ENCODE measurements at regions not wholly inside any gene's neighbourhood (a gene's known extent, or its start where the extent isn't known, plus 50 kb on each side); places are given as distances from the start of the nearest gene placed in this dataset.

DNA sequence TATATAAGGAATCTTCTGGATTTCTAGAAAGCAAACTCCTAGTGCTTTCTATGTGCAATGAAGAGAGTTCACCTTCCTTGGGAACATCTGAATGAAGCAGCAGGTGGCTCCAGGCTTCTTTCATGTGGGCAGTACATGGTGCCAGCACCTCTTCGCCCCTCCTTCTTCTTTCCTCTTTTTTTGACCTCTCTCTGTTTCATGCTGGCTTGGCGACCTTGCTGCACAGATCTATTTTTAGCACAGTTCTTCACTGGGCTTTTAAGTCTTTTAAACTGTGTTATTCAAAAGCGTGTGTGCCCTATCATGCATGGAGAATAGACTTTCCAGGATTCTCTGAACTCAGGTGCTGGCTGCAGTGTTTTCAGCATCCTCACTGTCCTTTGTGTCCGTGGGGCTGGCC, 400.3 kb upstream of the PRKCQ start:
- in situ Hi-C loops (cut with MboI; ENCODE audit: low pct_ligation_motif_present in 1 of 4, low pct_unique_long_range_greater_than_20kb in 1 of 4, low sequenced_read_pairs in 3 of 4) = no loop called here
- H3K27ac ChIP-seq = no peak overlapping the region
- H3K9me3 ChIP-seq = no peaks in the 10 kb centered on the region
- no peaks in the 10 kb centered on the region for H3K36me3 ChIP-seq
- H3K4me3 ChIP-seq = no peak overlapping the region
- no peak for DNase-seq
- H3K27me3 ChIP-seq = no peaks in the 10 kb centered on the region
- intact Hi-C loops (cut with DNase I; ENCODE audit: low total_unique reads) = no loop called here
- WGBS, 2 donors (ENCODE audit: low coverage in 1 of 2) = 45 to 73% methylated on average over 3 to 4 of the region's 4 CpGs
- H3K4me1 ChIP-seq = no peaks in the 10 kb centered on the region
- TF ChIP-seq POLR2AphosphoS5 (IDR thresholded peaks at IDR 0.05) (no peak), POLR2A (IDR thresholded peaks at IDR 0.05) (no peak), EP300 (IDR thresholded peaks at IDR 0.05; ENCODE audit: low read depth) (no peak)
- TF ChIP-seq, protein P1, sequence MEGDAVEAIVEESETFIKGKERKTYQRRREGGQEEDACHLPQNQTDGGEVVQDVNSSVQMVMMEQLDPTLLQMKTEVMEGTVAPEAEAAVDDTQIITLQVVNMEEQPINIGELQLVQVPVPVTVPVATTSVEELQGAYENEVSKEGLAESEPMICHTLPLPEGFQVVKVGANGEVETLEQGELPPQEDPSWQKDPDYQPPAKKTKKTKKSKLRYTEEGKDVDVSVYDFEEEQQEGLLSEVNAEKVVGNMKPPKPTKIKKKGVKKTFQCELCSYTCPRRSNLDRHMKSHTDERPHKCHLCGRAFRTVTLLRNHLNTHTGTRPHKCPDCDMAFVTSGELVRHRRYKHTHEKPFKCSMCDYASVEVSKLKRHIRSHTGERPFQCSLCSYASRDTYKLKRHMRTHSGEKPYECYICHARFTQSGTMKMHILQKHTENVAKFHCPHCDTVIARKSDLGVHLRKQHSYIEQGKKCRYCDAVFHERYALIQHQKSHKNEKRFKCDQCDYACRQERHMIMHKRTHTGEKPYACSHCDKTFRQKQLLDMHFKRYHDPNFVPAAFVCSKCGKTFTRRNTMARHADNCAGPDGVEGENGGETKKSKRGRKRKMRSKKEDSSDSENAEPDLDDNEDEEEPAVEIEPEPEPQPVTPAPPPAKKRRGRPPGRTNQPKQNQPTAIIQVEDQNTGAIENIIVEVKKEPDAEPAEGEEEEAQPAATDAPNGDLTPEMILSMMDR (IDR thresholded peaks at IDR 0.05) = no peak

- TF ChIP-seq, protein P1 (IDR thresholded peaks at IDR 0.05) = no peak
- TF ChIP-seq POLR2A (IDR thresholded peaks at IDR 0.05) (no peak), POLR2AphosphoS5 (IDR thresholded peaks at IDR 0.05) (no peak), EP300 (IDR thresholded peaks at IDR 0.05; ENCODE audit: low read depth) (no peak)
- H3K27ac ChIP-seq = no peak overlapping the region
- WGBS, 2 donors (ENCODE audit: low coverage in 1 of 2) = 86 to 95% methylated on average over 7 of the region's 7 CpGs
- DNase-seq = no peak
- no peaks in the 10 kb centered on the region for H3K36me3 ChIP-seq
- H3K27me3 ChIP-seq = no peaks in the 10 kb centered on the region
- no peak overlapping the region for H3K4me3 ChIP-seq
- H3K4me1 ChIP-seq = no peaks in the 10 kb centered on the region
- intact Hi-C loops (cut with DNase I; ENCODE audit: low total_unique reads) = no loop called here
- in situ Hi-C loops (cut with MboI; ENCODE audit: low pct_ligation_motif_present in 1 of 4, low pct_unique_long_range_greater_than_20kb in 1 of 4, low sequenced_read_pairs in 3 of 4) = no loop called here
- H3K9me3 ChIP-seq = no peaks in the 10 kb centered on the region
Observed at GRCh38 chr10:6979371-6979770, 399.3 kb upstream of the PRKCQ start.

GRCh38 chr10:6978187-6978627, 398.1 kb upstream of the PRKCQ start:
- Histone ChIP-seq H3K27me3 (no peaks in the 10 kb centered on the region), H3K27ac (no peak overlapping the region), H3K36me3 (no peaks in the 10 kb centered on the region), H3K4me3 (no peak overlapping the region), H3K4me1 (no peaks in the 10 kb centered on the region), H3K9me3 (no peaks in the 10 kb centered on the region)
- in situ Hi-C loops (cut with MboI; ENCODE audit: low pct_ligation_motif_present in 1 of 4, low pct_unique_long_range_greater_than_20kb in 1 of 4, low sequenced_read_pairs in 3 of 4) (no loop called here), intact Hi-C loops (cut with DNase I; ENCODE audit: low total_unique reads) (no loop called here)
- TF ChIP-seq, protein P1 (IDR thresholded peaks at IDR 0.05) = no peak
- no peak for TF ChIP-seq POLR2AphosphoS5 (IDR thresholded peaks at IDR 0.05)
- no peak for TF ChIP-seq EP300 (IDR thresholded peaks at IDR 0.05; ENCODE audit: low read depth)
- WGBS, 2 donors (ENCODE audit: low coverage in 1 of 2) = 41 to 60% methylated on average over 5 of the region's 5 CpGs
- DNase-seq = no peak

DNA sequence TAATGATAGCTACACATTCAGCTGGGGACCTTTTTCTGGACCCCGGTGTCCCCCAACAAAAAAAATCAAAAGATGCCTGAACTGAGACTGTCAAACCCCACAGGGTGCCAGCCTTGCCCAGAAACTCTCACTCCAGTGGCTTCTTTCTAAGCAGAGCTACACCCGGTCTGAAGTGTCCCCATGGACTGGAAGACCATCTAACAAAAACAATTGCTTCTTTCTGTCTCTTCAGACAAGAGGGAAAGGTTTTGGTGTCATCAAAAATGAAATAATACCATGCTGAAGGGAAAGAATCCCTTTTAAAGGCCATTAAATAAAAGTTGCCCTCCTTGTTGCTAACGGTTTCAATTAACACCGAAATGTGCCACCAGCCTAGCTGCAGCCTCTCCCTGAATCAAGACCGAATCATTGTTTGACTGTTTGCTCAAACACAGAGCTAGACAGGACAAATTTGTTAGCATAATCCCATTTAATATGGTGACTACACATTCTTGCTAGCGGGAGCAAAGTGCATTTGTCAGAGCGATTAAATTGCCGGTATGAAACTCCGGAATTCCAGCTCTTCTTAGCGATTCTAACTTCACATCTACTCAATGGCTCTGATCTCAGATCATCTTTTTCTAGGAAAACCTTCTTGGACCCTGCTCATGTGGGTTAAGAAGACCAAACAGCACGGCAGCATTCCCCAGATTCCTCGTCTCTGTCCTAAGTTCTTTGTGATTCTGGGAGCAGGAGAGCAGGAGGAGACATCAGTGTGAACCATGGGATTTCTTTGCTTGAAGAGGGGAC, 397.5 kb upstream of the PRKCQ start:
- Histone ChIP-seq H3K36me3 (no peaks in the 10 kb centered on the region), H3K27me3 (no peaks in the 10 kb centered on the region), H3K4me3 (no peak overlapping the region), H3K9me3 (no peaks in the 10 kb centered on the region), H3K4me1 (no peaks in the 10 kb centered on the region), H3K27ac (no peak overlapping the region)
- intact Hi-C loops (cut with DNase I; ENCODE audit: low total_unique reads) (no loop called here), in situ Hi-C loops (cut with MboI; ENCODE audit: low pct_ligation_motif_present in 1 of 4, low pct_unique_long_range_greater_than_20kb in 1 of 4, low sequenced_read_pairs in 3 of 4) (no loop called here)
- TF ChIP-seq EP300 (IDR thresholded peaks at IDR 0.05; ENCODE audit: low read depth) (no peak), POLR2A (IDR thresholded peaks at IDR 0.05) (no peak), POLR2AphosphoS5 (IDR thresholded peaks at IDR 0.05) (no peak)
- TF ChIP-seq, protein P1 (IDR thresholded peaks at IDR 0.05) = no peak
- 56 to 61% methylated on average over 9 to 12 of the region's 12 CpGs for WGBS, 2 donors (ENCODE audit: low coverage in 1 of 2)
- DNase-seq = no peak

Measured in transverse colon (tissue), 4 donors.